GM19397 (cell line): ENCODE measurements at regions not wholly inside any gene's neighbourhood (a gene's known extent, or its start where the extent isn't known, plus 50 kb on each side); places are given as distances from the start of the nearest gene placed in this dataset.

Experiments used
- ATAC-seq: cut with Tn5 transposase; IDR thresholded peaks from one replicate; pipeline ENCODE4 v1.9.1; 2021; ENCODE audit warnings: mild to moderate bottlenecking, moderate library complexity; ENCODE audit not compliant: unreplicated experiment

DNA sequence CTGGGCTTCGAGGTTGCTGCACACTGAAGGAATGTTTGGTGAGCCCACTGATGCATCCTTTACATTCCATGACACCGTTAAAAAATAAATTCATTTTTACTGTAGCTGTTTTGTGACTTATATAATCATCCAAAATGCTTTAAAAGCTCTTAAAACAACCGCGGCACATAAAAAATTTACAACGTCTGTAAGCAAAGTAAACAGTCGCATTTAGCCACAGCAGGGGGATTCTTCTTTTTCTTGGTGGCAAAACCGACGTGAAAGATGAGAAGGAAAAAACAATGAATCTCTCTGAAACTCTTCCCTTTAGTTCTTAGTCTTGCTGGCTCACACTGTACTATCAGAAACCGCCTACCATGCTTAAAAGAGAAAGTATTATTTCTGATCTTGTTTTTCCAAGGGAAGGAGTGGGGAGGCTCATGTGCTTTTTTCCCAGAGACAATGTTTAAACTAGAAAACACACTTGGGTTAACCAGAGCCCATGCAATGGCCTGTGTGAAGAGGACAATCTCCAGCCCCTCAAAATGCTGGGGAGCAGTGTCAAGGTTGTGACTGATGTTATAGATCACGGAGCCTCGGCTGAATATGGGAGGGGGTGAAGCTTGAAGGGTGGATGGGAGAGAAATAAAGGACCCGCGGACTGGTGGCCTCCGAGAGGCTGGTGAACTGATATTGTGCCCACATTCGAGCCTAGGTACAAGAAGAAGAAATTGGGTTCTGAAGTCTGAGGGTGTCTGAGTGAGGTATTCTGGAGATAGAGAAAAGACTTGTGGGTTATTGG, 91.1 kb downstream of the IRF8 start:
- ATAC-seq, result no peak

DNA sequence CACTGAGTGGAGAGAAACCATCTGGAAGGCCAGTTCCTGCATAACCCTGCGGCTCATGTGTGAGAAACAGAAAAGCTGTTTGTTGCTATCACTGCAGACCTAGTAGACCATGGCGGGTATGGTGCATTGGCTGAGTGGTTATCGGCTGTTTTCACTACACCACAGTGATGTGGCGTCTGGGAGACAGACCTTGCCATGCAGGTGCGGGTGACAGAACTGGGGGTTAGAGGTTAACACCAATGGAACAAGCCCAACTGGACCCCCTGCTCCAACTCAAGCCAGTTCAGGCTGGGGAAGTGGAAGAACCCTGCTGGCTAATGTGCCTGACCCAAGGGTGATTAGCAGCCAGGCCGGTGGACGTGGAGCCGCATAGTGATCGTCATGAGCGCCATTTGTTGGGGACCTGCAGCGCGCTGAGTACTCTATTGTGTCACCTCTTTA, 91.9 kb downstream of the IRF8 start:
- no peak for ATAC-seq

- no peak for ATAC-seq
These were observed 92.5 kb downstream of the IRF8 start for GRCh38 chr16:85991425-85991824.

GRCh38 chr16:85991856-85992255, 92.9 kb downstream of the IRF8 start:
- no peak for ATAC-seq

- ATAC-seq, result no peak
These were observed 93.4 kb downstream of the IRF8 start for GRCh38 chr16:85992359-85992758.

DNA sequence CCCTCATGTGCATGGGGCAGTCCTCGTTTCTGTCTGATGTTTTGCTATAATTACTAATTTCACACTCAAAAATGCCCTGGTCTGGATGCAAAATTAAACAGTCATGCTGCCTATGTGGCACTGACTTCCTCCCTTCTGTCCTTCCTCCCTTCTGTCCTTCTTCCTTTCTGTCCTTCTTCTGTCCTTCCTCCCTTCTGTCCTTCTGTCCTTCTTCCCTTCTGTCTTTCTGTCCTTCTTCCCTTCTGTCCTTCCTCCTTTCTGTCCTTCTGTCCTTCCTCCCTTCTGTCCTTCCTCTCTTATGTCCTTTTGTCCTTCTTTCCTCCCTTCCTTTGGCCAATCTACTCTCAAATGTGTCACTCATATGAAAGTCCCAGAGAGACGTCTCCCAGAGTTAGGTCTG, 93.8 kb downstream of the IRF8 start:
- no peak for ATAC-seq

- ATAC-seq, result no peak
These were observed 95.8 kb downstream of the IRF8 start for GRCh38 chr16:85994492-85995490.

GRCh38 chr16:85995541-85996423, 96.8 kb downstream of the IRF8 start:
- ATAC-seq, result no peak

GRCh38 chr16:85996843-85997242, 97.9 kb downstream of the IRF8 start:
- ATAC-seq, result no peak

GRCh38 chr16:85998171-85998867, 99.4 kb downstream of the IRF8 start:
- ATAC-seq, result no peak

- no peak for ATAC-seq
These were observed 100.1 kb downstream of the IRF8 start for GRCh38 chr16:85998868-85999729.

DNA sequence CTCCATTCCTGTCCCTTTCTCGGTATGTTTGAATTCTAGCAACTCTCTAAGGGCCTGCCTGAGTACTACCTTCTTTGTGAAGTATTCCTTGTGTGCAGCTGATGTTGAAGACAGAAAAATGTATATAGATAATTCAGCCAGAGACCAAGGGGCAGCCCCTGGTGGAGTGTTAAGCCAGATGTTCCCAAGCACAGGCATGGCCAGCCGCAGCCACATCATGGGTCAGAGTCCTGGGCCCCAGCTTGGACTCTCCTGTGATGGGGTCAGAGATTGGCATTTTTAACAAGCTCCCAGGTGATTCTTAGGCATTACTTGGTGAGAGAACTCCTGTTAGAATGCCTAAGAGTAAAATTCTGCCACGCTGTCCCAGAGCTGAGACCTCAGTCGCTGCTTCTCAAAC, 100.8 kb downstream of the IRF8 start:
- no peak for ATAC-seq

- ATAC-seq, result peak; percentile 68
These were observed 103.4 kb downstream of the IRF8 start for GRCh38 chr16:86002178-86002900.

GRCh38 chr16:86007524-86007923, 108.6 kb downstream of the IRF8 start:
- no peak for ATAC-seq

GRCh38 chr16:86010680-86011141, 111.7 kb downstream of the IRF8 start:
- no peak for ATAC-seq

DNA sequence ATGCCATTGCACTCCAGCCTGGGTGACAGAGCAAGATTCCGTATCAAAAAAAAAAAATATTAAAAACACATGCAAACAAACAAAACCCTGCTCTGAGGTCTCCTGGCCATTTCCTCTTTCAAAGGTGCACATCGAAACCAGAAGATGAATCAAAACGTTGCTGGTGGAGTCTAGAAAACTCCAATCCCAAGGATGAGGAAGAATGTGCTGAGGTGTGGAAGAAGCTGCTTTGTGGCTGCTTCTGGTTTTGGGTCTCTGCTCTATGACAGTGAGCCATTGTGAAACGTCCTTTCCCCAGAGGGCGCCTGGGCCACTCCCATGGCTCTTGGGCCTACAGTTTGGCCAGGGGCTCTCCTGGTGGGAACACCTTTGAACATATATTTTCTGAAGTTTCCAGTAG, 112.6 kb downstream of the IRF8 start:
- no peak for ATAC-seq

DNA sequence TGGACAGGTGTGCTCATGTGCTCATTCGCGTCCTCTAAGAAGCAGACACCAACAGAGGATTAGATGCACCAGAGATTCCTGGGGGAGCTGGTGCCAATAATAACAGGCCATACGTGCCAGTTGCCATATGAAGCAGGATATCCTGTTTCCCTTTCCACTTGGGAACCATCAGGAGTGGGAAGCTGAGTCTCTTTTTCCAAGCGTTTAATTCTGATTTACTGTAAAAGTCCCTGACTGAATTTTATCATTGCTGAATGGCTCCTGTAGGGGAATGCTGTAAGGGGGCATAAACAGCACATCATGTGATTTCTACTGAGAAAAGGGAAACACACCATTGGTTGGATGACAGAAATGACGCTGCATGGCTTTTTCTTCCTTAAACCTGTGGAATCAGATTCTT, 113.3 kb downstream of the IRF8 start:
- no peak for ATAC-seq

- no peak for ATAC-seq
These were observed 114.9 kb downstream of the IRF8 start for GRCh38 chr16:86013867-86014266.

DNA sequence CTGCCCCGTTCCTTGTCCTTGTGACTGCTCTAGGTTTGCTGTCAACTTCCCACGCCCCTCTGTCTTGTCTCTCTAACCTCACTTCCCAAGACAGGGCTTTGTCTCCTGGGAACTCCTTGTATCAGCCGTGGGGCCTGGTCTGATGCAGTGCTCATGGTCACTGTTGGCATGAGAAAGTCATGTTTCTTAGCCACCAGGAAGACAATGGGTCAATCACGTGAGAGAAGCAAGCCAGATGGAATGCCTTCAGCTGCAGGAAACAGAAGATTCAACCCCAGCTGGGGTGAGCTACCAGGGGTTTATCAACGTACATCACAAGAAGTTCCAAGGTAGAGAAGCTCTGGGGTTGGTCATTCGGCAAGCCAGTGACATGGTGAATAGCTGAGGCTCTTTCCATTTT, 116.6 kb downstream of the IRF8 start:
- no peak for ATAC-seq
